RWPE2 (cell line): ENCODE measurements at regions not wholly inside any gene's neighbourhood (a gene's known extent, or its start where the extent isn't known, plus 50 kb on each side); places are given as distances from the start of the nearest gene placed in this dataset.
"Not testable (repeated sequence)": the region's sequence is repeated elsewhere in the genome, so short reads cannot be mapped to it uniquely, and the experiment has no call there.

ENCODE experiments used
- ATAC-seq: fragments of 200-7000 bp; cut with Tn5 transposase; 3 replicates; pipeline ENCODE4 v1.9.1; 2021; ENCODE audit warnings: low read depth
- DNase-seq: peaks from one replicate; pipeline ENCODE4 v3.0.0-alpha.2; 2020; ENCODE audit warnings: low spot score
- H3K27ac ChIP-seq: fragments of 450-650 bp; 2 replicates; pipeline ENCODE4 v1.5.1; 2017; ENCODE audit warnings: mild to moderate bottlenecking; ENCODE audit not compliant: poor library complexity, severe bottlenecking
- H3K27me3 ChIP-seq: fragments of 250-450 bp; sonication (Bioruptor Pico); 2 replicates; pipeline ENCODE4 v1.5.1; 2021; ENCODE audit warnings: mild to moderate bottlenecking, moderate library complexity; ENCODE audit not compliant: insufficient read depth, poor library complexity, severe bottlenecking
- H3K36me3 ChIP-seq: fragments of 250-450 bp; sonication (Bioruptor Pico); 2 replicates; pipeline ENCODE4 v1.5.1; 2020; ENCODE audit warnings: low read depth, mild to moderate bottlenecking, moderate library complexity
- H3K4me1 ChIP-seq: fragments of 250-450 bp; sonication (Bioruptor Pico); 2 replicates; pipeline ENCODE4 v1.5.1; 2021; ENCODE audit warnings: mild to moderate bottlenecking, moderate library complexity; ENCODE audit not compliant: insufficient read depth, poor library complexity, severe bottlenecking
- H3K4me3 ChIP-seq: fragments of 250-450 bp; sonication (Bioruptor Pico); 2 replicates; pipeline ENCODE4 v1.5.1; 2021; ENCODE audit warnings: mild to moderate bottlenecking, moderate library complexity; ENCODE audit not compliant: severe bottlenecking
- H3K9me3 ChIP-seq: fragments of 250-450 bp; sonication (Bioruptor Pico); 2 replicates; pipeline ENCODE4 v1.5.1; 2021; ENCODE audit warnings: mild to moderate bottlenecking, moderate library complexity; ENCODE audit not compliant: severe bottlenecking
- TF ChIP-seq, protein P1 (sequence below): fragments of 450-650 bp; IDR thresholded peaks from one replicate; pipeline ENCODE4 v1.5.1; 2017; ENCODE audit warnings: mild to moderate bottlenecking, moderate library complexity; ENCODE audit not compliant: poor library complexity, severe bottlenecking

DNA sequence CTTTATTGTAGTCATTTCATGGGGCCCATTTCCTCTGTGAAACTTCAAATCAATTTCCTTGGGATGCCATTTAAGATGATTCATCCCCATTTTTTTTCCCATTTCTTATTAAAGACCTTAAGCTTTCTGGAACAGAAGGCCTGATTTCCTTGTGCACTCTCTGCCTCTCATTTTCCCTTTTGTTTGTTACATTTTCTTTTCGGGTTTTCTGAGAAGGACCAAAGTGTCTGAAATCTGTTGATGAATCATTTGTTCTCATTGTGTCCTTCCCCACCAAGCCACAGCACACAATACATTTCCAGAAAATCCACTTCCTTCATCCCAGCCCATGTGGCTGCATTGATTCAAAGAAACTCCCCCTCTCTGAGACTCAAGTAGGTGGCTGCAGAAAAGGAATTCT lies 372.4 kb downstream of the SFMBT2 start:
- Histone ChIP-seq H3K9me3 (no peaks in the 10 kb centered on the region), H3K27ac (no peak overlapping the region), H3K27me3 (peaks cover 15% of the 10 kb centered on the region), H3K36me3 (no peaks in the 10 kb centered on the region), H3K4me1 (no peaks in the 10 kb centered on the region), H3K4me3 (no peak overlapping the region)
- DNase-seq (no peak), ATAC-seq (no peak)
- TF ChIP-seq, protein P1, sequence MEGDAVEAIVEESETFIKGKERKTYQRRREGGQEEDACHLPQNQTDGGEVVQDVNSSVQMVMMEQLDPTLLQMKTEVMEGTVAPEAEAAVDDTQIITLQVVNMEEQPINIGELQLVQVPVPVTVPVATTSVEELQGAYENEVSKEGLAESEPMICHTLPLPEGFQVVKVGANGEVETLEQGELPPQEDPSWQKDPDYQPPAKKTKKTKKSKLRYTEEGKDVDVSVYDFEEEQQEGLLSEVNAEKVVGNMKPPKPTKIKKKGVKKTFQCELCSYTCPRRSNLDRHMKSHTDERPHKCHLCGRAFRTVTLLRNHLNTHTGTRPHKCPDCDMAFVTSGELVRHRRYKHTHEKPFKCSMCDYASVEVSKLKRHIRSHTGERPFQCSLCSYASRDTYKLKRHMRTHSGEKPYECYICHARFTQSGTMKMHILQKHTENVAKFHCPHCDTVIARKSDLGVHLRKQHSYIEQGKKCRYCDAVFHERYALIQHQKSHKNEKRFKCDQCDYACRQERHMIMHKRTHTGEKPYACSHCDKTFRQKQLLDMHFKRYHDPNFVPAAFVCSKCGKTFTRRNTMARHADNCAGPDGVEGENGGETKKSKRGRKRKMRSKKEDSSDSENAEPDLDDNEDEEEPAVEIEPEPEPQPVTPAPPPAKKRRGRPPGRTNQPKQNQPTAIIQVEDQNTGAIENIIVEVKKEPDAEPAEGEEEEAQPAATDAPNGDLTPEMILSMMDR = no peak

DNA sequence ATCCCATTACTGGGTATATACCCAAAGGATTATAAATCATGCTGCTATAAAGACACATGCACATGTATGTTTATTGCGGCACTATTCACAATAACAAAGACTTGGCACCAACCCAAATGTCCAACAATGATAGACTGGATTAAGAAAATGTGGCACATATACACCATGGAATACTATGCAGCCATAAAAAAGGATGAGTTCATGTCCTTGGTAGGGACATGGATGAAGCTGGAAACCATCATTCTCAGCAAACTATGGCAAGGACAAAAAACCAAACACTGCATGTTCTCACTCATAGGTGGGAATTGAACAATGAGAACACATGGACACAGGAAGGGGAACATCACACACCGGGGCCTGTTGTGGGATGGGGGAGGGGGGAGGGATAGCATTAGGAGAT lies 373.4 kb downstream of the SFMBT2 start:
- H3K36me3 ChIP-seq, ATAC-seq, H3K9me3 ChIP-seq, H3K4me3 ChIP-seq, H3K27ac ChIP-seq, H3K4me1 ChIP-seq, DNase-seq: not testable (repeated sequence)
- H3K27me3 ChIP-seq = peaks cover 15% of the 10 kb centered on the region

DNA sequence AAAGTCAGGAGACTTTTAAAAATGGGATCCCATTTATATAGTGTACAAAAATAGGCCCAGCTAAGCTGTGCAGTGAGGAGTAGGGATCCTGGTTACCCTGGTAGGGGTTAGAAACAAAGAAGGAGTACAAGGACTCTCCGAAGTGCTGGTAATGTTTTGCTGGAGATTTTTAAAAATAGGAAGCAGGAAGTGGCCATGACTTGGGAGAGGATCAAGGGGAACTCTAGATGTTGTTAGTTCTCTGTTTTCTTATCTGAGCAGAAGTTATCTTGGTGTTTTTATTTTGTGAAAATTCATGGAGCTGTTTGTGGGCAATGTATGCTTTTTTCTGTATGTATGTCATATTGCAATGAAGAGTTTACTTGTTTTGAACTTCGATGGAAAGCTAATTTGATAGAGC lies 373.9 kb downstream of the SFMBT2 start:
- ATAC-seq (no peak), DNase-seq (no peak)
- Histone ChIP-seq H3K27me3 (peaks cover 15% of the 10 kb centered on the region), H3K9me3 (no peaks in the 10 kb centered on the region), H3K36me3 (no peaks in the 10 kb centered on the region), H3K27ac (no peak overlapping the region), H3K4me3 (no peak overlapping the region), H3K4me1 (no peaks in the 10 kb centered on the region)
- TF ChIP-seq, protein P1 = no peak

DNA sequence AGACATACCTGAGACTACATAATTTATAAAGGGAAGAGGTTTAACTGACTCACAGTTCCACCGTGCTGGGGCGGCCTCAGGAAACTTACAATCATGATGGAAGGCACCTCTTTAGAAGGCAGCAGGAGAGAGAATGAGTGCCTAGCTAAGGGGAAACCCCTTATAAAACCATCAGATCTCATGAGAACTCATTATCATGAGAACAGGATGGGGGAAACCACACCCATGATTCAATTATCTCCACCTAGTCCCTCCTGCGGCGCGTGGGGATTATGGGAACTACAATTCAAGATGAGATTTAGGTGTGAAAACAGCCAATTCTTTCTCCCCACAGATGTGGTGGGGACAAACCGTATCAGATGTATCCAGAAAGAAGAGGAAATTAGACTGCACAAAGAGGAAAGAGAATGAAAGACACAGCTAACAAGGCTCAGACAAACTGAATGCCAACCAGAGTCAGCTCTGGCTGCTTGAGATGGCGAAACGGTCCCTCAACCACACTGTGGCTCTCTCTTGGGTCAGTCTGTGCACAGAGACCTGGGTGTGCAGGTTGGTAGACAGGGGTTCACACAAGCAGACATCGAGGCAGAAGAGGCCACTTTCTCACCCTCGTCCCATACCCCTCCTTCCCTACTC lies 375.6 kb downstream of the SFMBT2 start:
- no peak for DNase-seq
- TF ChIP-seq, protein P1 = no peak
- H3K27ac ChIP-seq = no peak overlapping the region
- H3K4me3 ChIP-seq = no peak overlapping the region
- H3K36me3 ChIP-seq = no peaks in the 10 kb centered on the region
- H3K27me3 ChIP-seq = peaks cover 6% of the 10 kb centered on the region
- ATAC-seq = no peak
- no peaks in the 10 kb centered on the region for H3K4me1 ChIP-seq
- no peaks in the 10 kb centered on the region for H3K9me3 ChIP-seq

DNA sequence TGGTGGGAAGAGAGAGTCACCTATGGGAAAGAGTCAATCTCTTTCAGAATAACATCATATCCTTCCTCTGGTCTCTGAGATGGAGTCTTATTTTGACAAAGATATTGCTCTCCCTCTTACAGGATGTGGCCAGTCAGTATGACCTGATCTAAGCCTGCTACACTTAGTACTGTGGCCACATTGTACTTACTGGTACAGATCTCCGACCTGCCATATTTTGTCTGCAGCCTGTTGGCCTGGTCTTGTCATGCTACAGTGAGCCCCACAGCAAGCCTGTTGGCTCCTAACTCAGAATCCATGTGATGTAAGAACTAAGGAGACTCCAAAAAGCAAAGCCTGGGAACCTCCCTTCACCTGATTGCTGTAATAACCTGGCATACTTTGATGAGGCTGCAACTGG lies 377.8 kb downstream of the SFMBT2 start:
- Histone ChIP-seq H3K27me3 (no peaks in the 10 kb centered on the region), H3K4me1 (peaks cover 4% of the 10 kb centered on the region), H3K27ac (no peak overlapping the region), H3K36me3 (no peaks in the 10 kb centered on the region), H3K9me3 (no peaks in the 10 kb centered on the region), H3K4me3 (no peak overlapping the region)
- TF ChIP-seq, protein P1 = no peak
- ATAC-seq (no peak), DNase-seq (no peak)
